ENCODE measurements at regions not wholly inside any gene's neighbourhood (a gene's known extent, or its start where the extent isn't known, plus 50 kb on each side); places are given as distances from the start of the nearest gene placed in this dataset.

DNA sequence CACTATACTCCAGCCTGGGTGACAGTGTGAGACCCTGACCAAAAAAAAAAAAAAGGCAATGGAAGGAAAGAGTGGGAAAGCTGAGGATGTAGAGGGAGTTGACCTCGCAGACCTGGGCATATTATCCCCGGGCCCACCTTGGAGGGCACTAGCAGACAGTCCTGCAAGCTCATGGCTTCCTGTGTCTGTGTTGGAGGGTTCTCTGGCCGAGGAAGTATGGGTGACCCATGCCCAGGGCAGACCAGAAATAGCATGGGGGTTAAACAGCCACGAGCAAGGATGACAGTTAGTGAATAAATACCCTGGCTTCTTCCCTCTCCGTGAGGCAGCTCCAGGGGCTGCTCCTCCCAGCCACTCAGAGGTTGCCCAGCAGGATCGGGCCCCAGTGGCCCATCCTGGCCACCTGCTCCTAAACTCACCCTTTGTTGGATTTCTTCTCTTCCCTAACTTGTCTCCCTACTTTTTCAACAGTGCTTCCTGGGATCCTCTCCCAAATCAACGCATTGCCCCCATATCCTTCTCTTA, 485.8 kb downstream of the ZNF536 start:
- H3K4me3 ChIP-seq (ENCODE audit: low read length): no peak overlapping the region
- H3K4me1 ChIP-seq (ENCODE audit: insufficient read depth, low read length): no peaks in the 10 kb centered on the region
- no peak overlapping the region for H2AFZ ChIP-seq (ENCODE audit: low read depth, low read length)
- no peaks in the 10 kb centered on the region for H3K36me3 ChIP-seq (ENCODE audit: insufficient read depth, low read length)
- no peaks in the 10 kb centered on the region for H3K9me3 ChIP-seq (ENCODE audit: low read length)
- H3K27me3 ChIP-seq (ENCODE audit: insufficient read depth, low read length): peaks cover 1% of the 10 kb centered on the region

DNA sequence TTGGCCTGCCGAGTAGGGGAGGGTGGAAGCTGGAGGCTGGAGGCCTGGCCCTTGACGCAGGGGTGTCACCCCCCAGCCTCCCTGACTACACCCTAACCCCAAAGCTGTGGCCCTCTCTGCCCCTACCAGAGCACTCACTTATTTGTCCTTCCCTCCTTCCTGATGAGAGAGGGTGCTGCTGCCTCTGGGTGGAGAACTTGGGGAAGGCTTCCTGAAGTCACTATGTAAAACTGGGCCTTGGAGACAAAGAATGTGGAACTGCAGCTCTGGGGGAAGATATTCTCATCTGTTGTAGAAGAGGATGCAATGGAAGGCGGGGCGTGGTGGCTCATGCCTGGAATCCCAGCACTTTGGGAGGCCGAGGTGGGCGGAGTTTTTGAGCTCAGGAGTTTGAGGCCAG, 485.2 kb downstream of the ZNF536 start:
- H3K9me3 ChIP-seq (ENCODE audit: low read length): no peaks in the 10 kb centered on the region

DNA sequence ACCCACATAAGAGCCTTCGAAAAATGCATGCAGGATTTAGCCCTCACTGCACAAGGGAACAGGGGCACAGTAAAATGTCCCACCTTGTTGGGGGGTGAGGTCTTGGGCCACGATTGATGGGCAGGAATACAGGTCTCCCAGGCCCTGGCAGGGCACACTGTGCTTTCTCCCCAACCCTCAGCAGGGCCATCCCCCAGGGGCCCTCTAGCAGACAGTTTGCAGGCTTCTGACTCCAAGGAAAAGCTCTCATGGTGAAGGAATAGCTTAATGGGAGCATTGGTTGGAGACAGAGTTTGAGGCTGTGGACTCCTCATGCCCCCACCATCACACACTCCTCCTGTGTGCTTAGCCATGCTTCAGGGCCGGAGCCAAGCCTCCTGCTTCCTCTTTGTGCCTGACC, 484.6 kb downstream of the ZNF536 start:
- Histone ChIP-seq H3K36me3 (ENCODE audit: insufficient read depth, low read length) (no peaks in the 10 kb centered on the region), H3K27me3 (ENCODE audit: insufficient read depth, low read length) (no peaks in the 10 kb centered on the region), H3K9me3 (ENCODE audit: low read length) (no peaks in the 10 kb centered on the region), H3K4me3 (ENCODE audit: low read length) (no peak overlapping the region), H2AFZ (ENCODE audit: low read depth, low read length) (no peak overlapping the region), H3K4me1 (ENCODE audit: insufficient read depth, low read length) (no peaks in the 10 kb centered on the region)

More for the DNA sequence above, 485.2 kb downstream of the ZNF536 start:
- Histone ChIP-seq H3K4me3 (ENCODE audit: low read length) (no peak overlapping the region), H3K27me3 (ENCODE audit: insufficient read depth, low read length) (no peaks in the 10 kb centered on the region), H3K36me3 (ENCODE audit: insufficient read depth, low read length) (no peaks in the 10 kb centered on the region), H2AFZ (ENCODE audit: low read depth, low read length) (no peak overlapping the region), H3K4me1 (ENCODE audit: insufficient read depth, low read length) (no peaks in the 10 kb centered on the region)

DNA sequence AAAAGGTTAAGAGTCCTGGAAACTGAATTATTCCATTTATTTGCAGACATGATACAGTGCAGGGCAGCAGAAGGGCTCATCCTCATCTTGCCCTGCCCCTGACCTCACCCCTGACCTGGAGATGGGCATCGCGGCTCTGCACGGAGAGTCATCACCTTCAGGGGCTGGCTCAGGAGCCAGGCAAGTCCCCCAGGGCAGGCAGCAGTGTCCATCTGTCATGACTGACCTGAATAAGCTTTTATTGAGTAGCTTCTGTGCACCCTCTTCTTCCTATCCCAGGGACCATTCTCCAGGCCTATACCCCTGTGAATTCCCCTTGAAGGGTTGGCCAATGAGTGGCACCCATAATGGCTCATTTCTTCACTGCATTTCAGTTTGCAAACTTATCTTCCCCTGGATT, 484.2 kb downstream of the ZNF536 start:
- no peaks in the 10 kb centered on the region for H3K9me3 ChIP-seq (ENCODE audit: low read length)
- H3K27me3 ChIP-seq (ENCODE audit: insufficient read depth, low read length): no peaks in the 10 kb centered on the region
- H3K36me3 ChIP-seq (ENCODE audit: insufficient read depth, low read length): no peaks in the 10 kb centered on the region
- no peaks in the 10 kb centered on the region for H3K4me1 ChIP-seq (ENCODE audit: insufficient read depth, low read length)
- no peak overlapping the region for H2AFZ ChIP-seq (ENCODE audit: low read depth, low read length)
- H3K4me3 ChIP-seq (ENCODE audit: low read length): no peak overlapping the region

DNA sequence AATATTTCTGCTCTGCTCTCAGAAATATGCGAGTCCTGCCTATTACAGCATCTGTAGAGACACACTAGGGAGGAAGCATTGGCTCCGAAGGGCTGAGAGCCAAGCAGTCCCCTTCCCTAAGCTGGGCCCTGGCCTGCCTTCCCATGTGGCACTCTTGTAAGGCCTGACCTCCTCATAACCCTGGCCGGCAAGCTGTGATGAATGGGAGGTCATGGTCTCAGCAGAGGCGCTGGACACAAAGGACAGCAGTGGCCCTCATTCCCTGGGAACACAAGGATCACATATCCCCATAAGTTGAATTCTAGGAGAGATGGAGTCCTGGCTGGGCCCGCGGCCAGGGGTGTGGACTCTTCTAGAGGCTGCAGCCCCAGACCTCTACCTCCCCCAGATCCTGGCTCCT, 483.3 kb downstream of the ZNF536 start:
- Histone ChIP-seq H3K4me1 (ENCODE audit: insufficient read depth, low read length) (no peaks in the 10 kb centered on the region), H2AFZ (ENCODE audit: low read depth, low read length) (no peak overlapping the region), H3K9me3 (ENCODE audit: low read length) (no peaks in the 10 kb centered on the region), H3K36me3 (ENCODE audit: insufficient read depth, low read length) (no peaks in the 10 kb centered on the region), H3K27me3 (ENCODE audit: insufficient read depth, low read length) (peaks cover 3% of the 10 kb centered on the region), H3K4me3 (ENCODE audit: low read length) (no peak overlapping the region)

DNA sequence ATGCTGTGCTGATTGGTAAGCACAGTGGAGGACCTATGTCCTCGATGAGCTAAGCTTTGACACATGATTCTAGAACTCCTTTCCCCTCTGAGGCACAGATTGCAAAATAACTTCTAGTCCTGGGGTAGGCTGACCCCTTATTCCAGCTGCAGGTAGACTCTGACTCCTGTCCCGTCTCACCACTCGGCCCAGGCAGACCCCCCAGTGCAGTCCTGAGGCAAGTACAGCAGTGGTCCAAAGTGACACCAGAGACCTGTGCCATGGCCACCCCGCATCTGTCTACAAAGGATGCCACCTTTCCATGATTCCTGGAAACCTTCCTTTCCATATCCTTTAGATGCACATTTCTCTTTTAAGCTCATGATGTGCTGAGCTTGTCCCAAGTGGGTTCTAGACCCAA, 482.5 kb downstream of the ZNF536 start:
- H3K36me3 ChIP-seq (ENCODE audit: insufficient read depth, low read length): no peaks in the 10 kb centered on the region
- H3K4me3 ChIP-seq (ENCODE audit: low read length): no peak overlapping the region
- no peak overlapping the region for H2AFZ ChIP-seq (ENCODE audit: low read depth, low read length)
- no peaks in the 10 kb centered on the region for H3K9me3 ChIP-seq (ENCODE audit: low read length)
- peaks cover 3% of the 10 kb centered on the region for H3K27me3 ChIP-seq (ENCODE audit: insufficient read depth, low read length)
- H3K4me1 ChIP-seq (ENCODE audit: insufficient read depth, low read length): no peaks in the 10 kb centered on the region

DNA sequence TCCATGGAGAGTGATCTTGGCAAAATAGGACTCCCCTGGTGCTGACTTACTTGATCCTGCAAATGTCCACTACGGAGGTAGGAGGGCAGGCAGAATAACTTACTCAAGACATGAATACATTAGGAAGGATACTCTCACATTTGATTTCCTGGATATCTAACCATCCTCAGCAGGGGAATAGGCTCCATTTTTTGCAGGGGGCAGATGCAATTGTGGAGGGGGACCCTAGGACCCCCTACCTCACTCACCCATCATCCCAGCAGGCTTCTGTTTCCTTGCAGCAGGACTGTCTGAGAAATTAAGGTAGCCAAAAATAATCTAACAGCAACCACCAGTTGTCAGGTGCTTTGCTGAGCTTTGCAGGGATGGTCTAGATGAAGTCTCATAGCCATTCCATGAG, 482.0 kb downstream of the ZNF536 start:
- no peak overlapping the region for H2AFZ ChIP-seq (ENCODE audit: low read depth, low read length)
- H3K9me3 ChIP-seq (ENCODE audit: low read length): no peaks in the 10 kb centered on the region
- H3K27me3 ChIP-seq (ENCODE audit: insufficient read depth, low read length): peaks cover 3% of the 10 kb centered on the region
- no peaks in the 10 kb centered on the region for H3K4me1 ChIP-seq (ENCODE audit: insufficient read depth, low read length)
- H3K4me3 ChIP-seq (ENCODE audit: low read length): no peak overlapping the region
- H3K36me3 ChIP-seq (ENCODE audit: insufficient read depth, low read length): no peaks in the 10 kb centered on the region

DNA sequence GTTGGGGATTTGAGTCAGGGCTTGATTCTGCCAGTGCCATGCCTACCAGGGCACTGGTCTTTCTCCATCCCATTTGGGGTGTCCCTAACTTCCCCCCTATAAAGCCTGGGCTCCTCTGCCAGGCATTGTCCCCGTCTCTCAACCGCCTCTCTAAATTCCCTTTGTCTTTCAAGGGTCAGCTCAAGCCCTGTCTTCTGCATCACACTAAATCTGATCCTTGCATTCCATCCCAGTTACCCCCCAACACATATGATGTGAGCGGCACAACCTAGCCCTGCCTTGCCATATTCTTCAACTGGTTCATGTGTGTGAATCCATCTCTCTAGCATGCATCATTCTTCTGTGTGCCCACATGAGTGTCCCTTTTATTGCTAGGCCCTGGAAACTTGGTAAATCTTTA, 480.9 kb downstream of the ZNF536 start:
- peaks cover 3% of the 10 kb centered on the region for H3K27me3 ChIP-seq (ENCODE audit: insufficient read depth, low read length)
- no peaks in the 10 kb centered on the region for H3K9me3 ChIP-seq (ENCODE audit: low read length)
- no peaks in the 10 kb centered on the region for H3K4me1 ChIP-seq (ENCODE audit: insufficient read depth, low read length)
- H3K36me3 ChIP-seq (ENCODE audit: insufficient read depth, low read length): no peaks in the 10 kb centered on the region
- no peak overlapping the region for H3K4me3 ChIP-seq (ENCODE audit: low read length)
- no peak overlapping the region for H2AFZ ChIP-seq (ENCODE audit: low read depth, low read length)

DNA sequence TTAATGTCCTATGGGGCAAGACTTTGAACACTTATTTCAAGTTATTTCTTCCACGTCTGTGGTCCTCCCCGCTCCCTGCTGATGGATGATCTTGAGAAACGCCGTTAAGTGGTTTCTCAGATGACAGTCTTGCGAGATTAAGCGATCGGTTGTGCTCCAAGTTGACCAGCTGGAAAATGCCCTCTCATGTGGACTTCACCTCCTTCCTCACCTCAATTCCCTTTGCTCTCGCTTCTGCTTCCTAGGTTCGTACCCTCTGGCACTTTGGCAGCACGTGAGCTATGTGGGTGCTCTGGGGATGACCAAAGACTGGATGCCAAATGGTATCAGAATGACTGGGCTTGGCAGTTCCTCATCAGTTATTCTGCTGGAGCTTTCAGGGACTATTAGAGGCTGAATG, 480.0 kb downstream of the ZNF536 start:
- Histone ChIP-seq H3K36me3 (ENCODE audit: insufficient read depth, low read length) (no peaks in the 10 kb centered on the region), H3K27me3 (ENCODE audit: insufficient read depth, low read length) (peaks cover 3% of the 10 kb centered on the region), H3K4me3 (ENCODE audit: low read length) (no peak overlapping the region), H3K9me3 (ENCODE audit: low read length) (no peaks in the 10 kb centered on the region), H3K4me1 (ENCODE audit: insufficient read depth, low read length) (no peaks in the 10 kb centered on the region), H2AFZ (ENCODE audit: low read depth, low read length) (no peak overlapping the region)

DNA sequence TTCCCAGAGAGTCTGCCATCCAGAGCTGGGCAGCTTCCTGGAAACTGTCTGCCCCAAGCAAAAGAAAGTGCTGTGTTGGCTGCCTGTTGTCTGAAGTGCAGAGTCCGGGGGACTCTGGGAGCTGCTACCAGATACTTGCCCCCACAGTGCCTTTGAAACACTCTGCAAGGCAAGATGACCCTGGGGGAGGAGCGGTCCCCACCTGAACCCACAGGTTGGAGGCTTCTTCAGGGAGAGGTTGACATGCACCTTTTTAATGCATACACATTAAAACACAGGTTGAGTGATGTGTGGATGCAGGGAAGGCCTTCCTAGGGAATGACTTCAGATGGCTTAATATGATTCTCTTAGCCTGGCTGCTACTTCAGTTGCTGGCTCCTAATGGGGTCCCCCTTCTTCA, 479.5 kb downstream of the ZNF536 start:
- H2AFZ ChIP-seq (ENCODE audit: low read depth, low read length): no peak overlapping the region
- H3K4me3 ChIP-seq (ENCODE audit: low read length): no peak overlapping the region
- no peaks in the 10 kb centered on the region for H3K9me3 ChIP-seq (ENCODE audit: low read length)
- H3K4me1 ChIP-seq (ENCODE audit: insufficient read depth, low read length): no peaks in the 10 kb centered on the region
- peaks cover 3% of the 10 kb centered on the region for H3K27me3 ChIP-seq (ENCODE audit: insufficient read depth, low read length)
- H3K36me3 ChIP-seq (ENCODE audit: insufficient read depth, low read length): no peaks in the 10 kb centered on the region

DNA sequence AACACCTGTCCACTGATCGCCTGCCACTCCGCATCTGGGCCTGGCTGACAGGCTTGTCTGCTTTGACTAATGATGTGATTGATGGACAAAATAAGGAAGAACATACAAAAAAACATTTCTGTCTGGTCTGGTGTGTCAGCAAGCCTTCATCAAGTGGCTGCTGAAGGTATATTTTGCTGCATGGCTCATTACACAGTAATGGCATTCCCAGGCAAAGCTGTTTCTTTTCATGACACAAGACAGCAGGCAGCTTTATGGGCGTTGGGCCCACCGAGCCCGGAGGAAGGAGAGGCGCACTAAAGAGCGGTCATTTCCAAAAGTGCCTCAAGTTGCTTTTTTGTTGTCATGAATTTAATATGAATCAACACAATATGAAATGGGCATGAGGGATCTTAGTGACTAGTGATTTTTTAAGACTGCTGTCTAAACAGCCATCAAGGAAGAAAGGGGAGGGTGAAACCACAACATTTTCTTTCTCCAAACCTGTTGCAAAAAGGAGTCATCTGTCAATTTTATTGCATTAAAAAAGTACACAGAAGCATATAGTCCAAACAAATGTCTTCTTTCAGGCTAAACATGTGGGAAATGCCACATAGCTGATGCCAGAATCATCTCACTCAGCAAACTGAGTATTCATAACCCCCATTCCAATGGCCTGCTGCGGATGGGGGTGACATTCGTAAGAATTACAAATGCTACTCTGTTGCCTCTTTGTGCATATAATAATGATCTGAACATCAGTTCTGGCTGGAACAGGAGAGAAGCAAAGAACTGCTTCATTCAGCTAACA, 476.6 kb downstream of the ZNF536 start:
- Histone ChIP-seq H2AFZ (ENCODE audit: low read depth, low read length) (no peak overlapping the region), H3K4me3 (ENCODE audit: low read length) (no peak overlapping the region), H3K4me1 (ENCODE audit: insufficient read depth, low read length) (no peaks in the 10 kb centered on the region), H3K27me3 (ENCODE audit: insufficient read depth, low read length) (peaks cover 3% of the 10 kb centered on the region), H3K9me3 (ENCODE audit: low read length) (no peaks in the 10 kb centered on the region), H3K36me3 (ENCODE audit: insufficient read depth, low read length) (no peaks in the 10 kb centered on the region)

DNA sequence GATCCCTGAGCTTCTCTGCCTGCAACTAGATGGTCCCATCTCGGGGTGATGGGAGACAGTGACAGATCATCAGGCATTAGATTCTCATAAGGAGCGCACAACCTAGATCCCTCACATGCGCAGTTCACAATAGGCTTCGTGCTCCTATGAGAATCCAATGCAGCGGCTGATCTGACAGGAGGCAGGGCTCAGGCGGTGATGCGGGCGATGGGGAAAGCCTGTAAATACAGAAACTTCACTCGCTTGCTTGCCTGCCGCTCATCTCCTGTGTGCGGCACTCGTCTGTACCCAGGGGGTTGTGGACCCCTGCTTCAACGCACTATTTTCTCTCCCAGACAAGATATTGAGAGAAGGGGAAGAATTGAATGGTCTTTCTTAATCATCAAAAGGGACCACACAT, 473.9 kb downstream of the ZNF536 start:
- H3K4me1 ChIP-seq (ENCODE audit: insufficient read depth, low read length): no peaks in the 10 kb centered on the region
- no peaks in the 10 kb centered on the region for H3K9me3 ChIP-seq (ENCODE audit: low read length)
- no peak overlapping the region for H3K4me3 ChIP-seq (ENCODE audit: low read length)
- H2AFZ ChIP-seq (ENCODE audit: low read depth, low read length): no peak overlapping the region
- H3K27me3 ChIP-seq (ENCODE audit: insufficient read depth, low read length): peaks cover 3% of the 10 kb centered on the region
- H3K36me3 ChIP-seq (ENCODE audit: insufficient read depth, low read length): no peaks in the 10 kb centered on the region

DNA sequence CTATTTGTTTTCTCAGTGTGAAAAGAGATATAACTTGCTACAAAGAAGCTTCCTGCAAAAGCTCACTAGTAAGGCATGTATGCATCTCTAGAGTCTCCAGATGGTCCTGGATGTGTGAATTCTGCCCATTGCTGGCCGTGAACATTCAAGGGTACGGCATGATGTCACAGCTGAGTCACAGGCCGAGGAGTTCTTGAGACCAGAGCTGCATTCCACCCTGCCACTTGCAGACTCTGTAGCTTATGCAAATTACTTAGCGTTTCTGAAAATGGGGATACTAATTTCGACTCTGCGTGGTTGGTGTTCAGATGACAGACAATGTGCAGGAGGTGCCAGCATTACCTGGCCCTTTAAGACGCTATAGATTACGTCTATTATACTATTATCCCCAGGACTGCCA, 470.7 kb downstream of the ZNF536 start:
- H3K27me3 ChIP-seq (ENCODE audit: insufficient read depth, low read length): no peaks in the 10 kb centered on the region
- H3K36me3 ChIP-seq (ENCODE audit: insufficient read depth, low read length): no peaks in the 10 kb centered on the region
- H3K9me3 ChIP-seq (ENCODE audit: low read length): no peaks in the 10 kb centered on the region
- no peak overlapping the region for H3K4me3 ChIP-seq (ENCODE audit: low read length)
- no peaks in the 10 kb centered on the region for H3K4me1 ChIP-seq (ENCODE audit: insufficient read depth, low read length)
- no peak overlapping the region for H2AFZ ChIP-seq (ENCODE audit: low read depth, low read length)

DNA sequence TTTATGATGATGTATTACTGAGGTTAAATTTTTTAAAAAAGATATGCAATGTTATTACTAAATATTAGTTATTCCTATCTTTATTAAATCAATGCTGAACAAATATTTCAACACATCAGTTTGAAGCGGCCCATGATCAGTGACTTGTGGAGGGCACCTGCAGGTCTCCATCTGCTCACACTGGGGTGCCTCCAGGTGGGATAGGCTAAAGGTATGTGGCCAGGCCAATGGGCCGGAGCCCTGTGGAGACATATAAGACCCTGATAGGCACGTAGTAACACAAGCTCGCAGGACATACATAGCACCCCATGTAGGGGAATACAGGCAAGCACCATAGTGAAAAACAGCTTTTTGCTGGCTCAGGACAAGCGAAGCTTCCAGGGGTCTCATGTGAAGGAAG, 469.8 kb downstream of the ZNF536 start:
- H3K27me3 ChIP-seq (ENCODE audit: insufficient read depth, low read length): no peaks in the 10 kb centered on the region
- no peaks in the 10 kb centered on the region for H3K36me3 ChIP-seq (ENCODE audit: insufficient read depth, low read length)
- no peaks in the 10 kb centered on the region for H3K4me1 ChIP-seq (ENCODE audit: insufficient read depth, low read length)
- H3K9me3 ChIP-seq (ENCODE audit: low read length): no peaks in the 10 kb centered on the region
- H3K4me3 ChIP-seq (ENCODE audit: low read length): no peak overlapping the region
- H2AFZ ChIP-seq (ENCODE audit: low read depth, low read length): no peak overlapping the region
